IMR-90 (cell line): ENCODE measurements at regions not wholly inside any gene's neighbourhood (a gene's known extent, or its start where the extent isn't known, plus 50 kb on each side); places are given as distances from the start of the nearest gene placed in this dataset.

Experiments used
- ATAC-seq: fragments of 200-7000 bp; cut with Tn5 transposase; 2 replicates; pipeline ENCODE4 v1.9.1; 2020; ENCODE audit warnings: low read depth, mild to moderate bottlenecking, moderate library complexity
- BruUV-seq: library from RNA; stranded (reverse); fragments of 400-500 nt; replicated peaks from 2 replicates; lab custom pipeline; 2021; lab: Mats Ljungman, UMichigan
- CTCF ChIA-PET: fragments of 300-600 bp; formaldehyde crosslinking; extraction: SDS; loops from one replicate; lab custom pipeline; 2021; ENCODE audit warnings: antibody characterized with exemption; lab: Yijun Ruan, JAX
- POLR2A ChIA-PET: fragments of 300-600 bp; sonication (Branson Sonifier 250); formaldehyde crosslinking; loops from one replicate; lab custom pipeline; 2022; ENCODE audit warnings: antibody characterized with exemption; ENCODE audit not compliant: unreplicated experiment; lab: Charles Lee
- DNase-seq: peaks from one replicate; pipeline ENCODE4 v3.0.0; 2013
- H2AFZ ChIP-seq: replicated peaks from 2 replicates; pipeline ENCODE3; 2013; ENCODE audit warnings: low read length, mild to moderate bottlenecking; ENCODE audit not compliant: poor library complexity
- H2AK5ac ChIP-seq: 2 replicates; pipeline ENCODE4 v1.6.1; 2013; ENCODE audit warnings: low read depth, low read length, inconsistent platforms
- H2AK9ac ChIP-seq: replicated peaks from 2 replicates; pipeline ENCODE3; 2013; ENCODE audit warnings: mild to moderate bottlenecking, low read depth, low read length, moderate library complexity; ENCODE audit not compliant: poor library complexity
- H2BK120ac ChIP-seq: 2 replicates; pipeline ENCODE4 v1.6.1; 2013; ENCODE audit warnings: low read depth, low read length, inconsistent platforms
- H2BK15ac ChIP-seq: 3 replicates; pipeline ENCODE4 v1.6.1; 2013; ENCODE audit warnings: low read depth, low read length, inconsistent platforms
- H2BK20ac ChIP-seq: 2 replicates; pipeline ENCODE4 v1.6.1; 2013; ENCODE audit warnings: low read depth, mild to moderate bottlenecking, inconsistent platforms, low read length, moderate library complexity
- H2BK5ac ChIP-seq: 2 replicates; pipeline ENCODE4 v1.6.1; 2013; ENCODE audit warnings: mild to moderate bottlenecking, low read depth, low read length, inconsistent platforms; ENCODE audit not compliant: poor library complexity, severe bottlenecking
- H3K14ac ChIP-seq: replicated peaks from 2 replicates; pipeline ENCODE4 v1.6.1; 2013; ENCODE audit warnings: low read depth, low read length, inconsistent platforms
- H3K18ac ChIP-seq: 2 replicates; pipeline ENCODE4 v1.6.1; 2013; ENCODE audit warnings: low read depth, low read length, control low read depth
- H3K23ac ChIP-seq: 2 replicates; pipeline ENCODE4 v1.6.1; 2013; ENCODE audit warnings: low read depth, low read length, inconsistent platforms
- H3K27ac ChIP-seq: 2 replicates; pipeline ENCODE4 v1.5.1; 2013; ENCODE audit warnings: mild to moderate bottlenecking, control low read depth, low read length; ENCODE audit not compliant: insufficient read depth
- H3K27me3 ChIP-seq: 2 replicates; pipeline ENCODE4 v1.6.1; 2013; ENCODE audit warnings: low read length; ENCODE audit not compliant: control insufficient read depth, insufficient read depth
- H3K36me3 ChIP-seq: 2 replicates; pipeline ENCODE4 v1.6.1; 2013; ENCODE audit warnings: low read length, mixed read lengths; ENCODE audit not compliant: control insufficient read depth, insufficient read depth
- H3K4ac ChIP-seq: 2 replicates; pipeline ENCODE4 v1.6.1; 2013; ENCODE audit warnings: low read depth, low read length, inconsistent platforms
- H3K4me1 ChIP-seq: 2 replicates; pipeline ENCODE4 v1.6.1; 2013; ENCODE audit warnings: low read length, mixed read lengths; ENCODE audit not compliant: control insufficient read depth, insufficient read depth
- H3K4me2 ChIP-seq: 2 replicates; pipeline ENCODE4 v1.6.1; 2013; ENCODE audit warnings: low read depth, mild to moderate bottlenecking, control low read depth, low read length, moderate library complexity
- H3K4me3 ChIP-seq: 2 replicates; pipeline ENCODE4 v1.5.1; 2013; ENCODE audit warnings: low read depth, mild to moderate bottlenecking, control low read depth, low read length, moderate library complexity; ENCODE audit not compliant: insufficient read depth
- H3K56ac ChIP-seq: 2 replicates; pipeline ENCODE4 v1.6.1; 2013; ENCODE audit warnings: low read length, inconsistent platforms; ENCODE audit not compliant: insufficient read depth; ENCODE audit errors: extremely low read depth
- H3K79me1 ChIP-seq, 2 experiments: 2 replicates each; pipeline ENCODE4 v1.6.1; 2013; ENCODE audit warnings: low read length in 2 of 2, inconsistent platforms in 1 of 2, low read depth in 1 of 2
- H3K9ac ChIP-seq: 2 replicates; pipeline ENCODE4 v1.6.1; 2013; ENCODE audit warnings: low read depth, low read length, control low read depth
- H3K9me1 ChIP-seq: 2 replicates; pipeline ENCODE4 v1.6.1; 2013; ENCODE audit warnings: low read length, inconsistent platforms; ENCODE audit not compliant: insufficient read depth
- H3K9me3 ChIP-seq: 2 replicates; pipeline ENCODE4 v1.6.1; 2013; ENCODE audit warnings: low read length; ENCODE audit not compliant: control insufficient read depth, insufficient read depth
- H4K20me1 ChIP-seq: 2 replicates; pipeline ENCODE4 v1.6.1; 2013; ENCODE audit warnings: low read length, inconsistent platforms; ENCODE audit not compliant: insufficient read depth
- H4K5ac ChIP-seq: 2 replicates; pipeline ENCODE4 v1.6.1; 2013; ENCODE audit warnings: mild to moderate bottlenecking, low read depth, low read length, control low read depth
- H4K8ac ChIP-seq, 2 experiments: 2 replicates each; pipeline ENCODE4 v1.6.1; 2013; ENCODE audit warnings: low read depth in 2 of 2, low read length in 2 of 2, control low read depth in 1 of 2, inconsistent platforms in 1 of 2
- H4K91ac ChIP-seq: 2 replicates; pipeline ENCODE4 v1.6.1; 2013; ENCODE audit warnings: low read depth, low read length, inconsistent platforms; ENCODE audit not compliant: insufficient read depth
- CHD1 ChIP-seq: IDR thresholded peaks from 2 replicates; pipeline ENCODE4 v1.6.1; 2012; ENCODE audit warnings: low read depth, low read length, improper control_type of control experiment
- ELK1 ChIP-seq: fragments of 150-350 bp; IDR thresholded peaks from 2 replicates; pipeline ENCODE4 v1.6.1; 2016; ENCODE audit warnings: low read depth, mild to moderate bottlenecking, low read length, moderate library complexity, borderline replicate concordance
- MXI1 ChIP-seq: IDR thresholded peaks from 2 replicates; pipeline ENCODE4 v1.6.1; 2012; ENCODE audit warnings: low read depth, mild to moderate bottlenecking, low read length, moderate library complexity, borderline replicate concordance
- POLR2A ChIP-seq: IDR thresholded peaks from 2 replicates; pipeline ENCODE4 v1.6.1; 2012; ENCODE audit warnings: mild to moderate bottlenecking, low read depth, low read length
- RAD21 ChIP-seq: IDR thresholded peaks from 2 replicates; pipeline ENCODE4 v1.6.1; 2012; ENCODE audit warnings: low read length, improper control_type of control experiment
- RCOR1 ChIP-seq: IDR thresholded peaks from 2 replicates; pipeline ENCODE4 v1.6.1; 2012; ENCODE audit warnings: mild to moderate bottlenecking, low read length, improper control_type of control experiment; ENCODE audit not compliant: insufficient replicate concordance
- WGBS, 2 experiments: methylation state at CpG; one replicate each; pipeline versions ENCODE4 v1.1.5 to v1.1.7; 2013; ENCODE audit warnings: missing lambda C conversion rate in 2 of 2; ENCODE audit not compliant: insufficient read length in 1 of 2; ENCODE audit errors: extremely low coverage in 2 of 2; 5-methylcytosine and 5-hydroxymethylcytosine counted together
- dilution Hi-C: fragments of 300-500 bp; cut with HindIII; formaldehyde crosslinking; loops from one replicate; pipeline ENCODE4 v1.14.3; 2018; ENCODE audit warnings: low sequenced_read_pairs; ENCODE audit not compliant: unreplicated experiment
- in situ Hi-C: fragments of 300-500 bp; cut with MboI; formaldehyde crosslinking; loops from 3 replicates; pipeline ENCODE4 v1.14.3; 2019; ENCODE audit warnings: low sequenced_read_pairs, inconsistent platforms, mixed read lengths
- intact Hi-C: fragments of 100-400 bp; cut with micrococcal nuclease; formaldehyde crosslinking; loops from 2 replicates; pipeline ENCODE4 v1.10.0; 2022

GRCh38 chr6:12575961-12576360 lies 140.6 kb upstream of the PHACTR1 start:
- no peaks in the 10 kb centered on the region for H3K36me3 ChIP-seq
- no peak overlapping the region for H2BK20ac ChIP-seq
- DNase-seq (no peak), ATAC-seq (no peak)
- H3K4ac ChIP-seq = no peak overlapping the region
- 0 out of 3 replicates have a peak overlapping the region, but pooled peaks have one; percentile 54 for H2BK15ac ChIP-seq
- TF ChIP-seq CHD1 (no peak), MXI1 (no peak), ELK1 (no peak), RCOR1 (no peak), RAD21 (no peak), POLR2A (no peak)
- no peak overlapping the region for H3K4me2 ChIP-seq
- H3K79me1 ChIP-seq = no peaks in the 10 kb centered on the region
- H3K9ac ChIP-seq = no peak overlapping the region
- dilution Hi-C loops (no loop called here), intact Hi-C loops (no loop called here), in situ Hi-C loops (no loop called here)
- H3K23ac ChIP-seq = no peak overlapping the region
- no peak overlapping the region for H4K5ac ChIP-seq
- H2AFZ ChIP-seq = no peak overlapping the region
- ChIA-PET CTCF (interaction anchor here (0.9 to 1.3 kb wide), 2 partner anchors 284 to 286 kb away, joined by 3 read pairs; partner anchors contain the start of gene EDN1), POLR2A (no interaction called here)
- no peak overlapping the region for H2AK5ac ChIP-seq
- no peaks in the 10 kb centered on the region for H4K20me1 ChIP-seq
- H3K4me1 ChIP-seq = peaks cover 9% of the 10 kb centered on the region
- no peak overlapping the region for H3K27ac ChIP-seq
- no peak overlapping the region for H3K18ac ChIP-seq
- no TSS peak for BruUV-seq
- no peaks in the 10 kb centered on the region for H3K27me3 ChIP-seq
- no peak overlapping the region for H2BK5ac ChIP-seq
- no peak overlapping the region for H3K14ac ChIP-seq
- H3K9me3 ChIP-seq = no peaks in the 10 kb centered on the region
- H3K4me3 ChIP-seq = no peak overlapping the region
- no peak overlapping the region for H3K56ac ChIP-seq
- 30% methylated on average over 2 of the region's 4 CpGs; no CpG with 5 or more reads in 1 of the 2 experiments for WGBS, 2 experiments
- H4K91ac ChIP-seq = no peak overlapping the region
- peak overlapping the region; percentile 28; the same call in 1 of the 2 replicates for H2BK120ac ChIP-seq
- H4K8ac ChIP-seq = no peak overlapping the region
- H2AK9ac ChIP-seq = no peak overlapping the region
- H3K9me1 ChIP-seq = peaks cover 5% of the 10 kb centered on the region; the same call in 1 of the 2 replicates
